HG02798 (cell line): ENCODE measurements at regions not wholly inside any gene's neighbourhood (a gene's known extent, or its start where the extent isn't known, plus 50 kb on each side); places are given as distances from the start of the nearest gene placed in this dataset.
"Not testable (repeated sequence)": the region's sequence is repeated elsewhere in the genome, so short reads cannot be mapped to it uniquely, and the experiment has no call there.

Source experiments
- ATAC-seq: cut with Tn5 transposase; IDR thresholded peaks from one replicate; pipeline ENCODE4 v1.9.1; 2021; ENCODE audit warnings: mild to moderate bottlenecking; ENCODE audit not compliant: unreplicated experiment, poor library complexity

- ATAC-seq: no peak
Observed at GRCh38 chr4:79666875-79667274, 258.8 kb upstream of the GK2 start.

GRCh38 chr4:79666112-79666511 lies 258.1 kb upstream of the GK2 start:
- ATAC-seq: no peak

- no peak for ATAC-seq
Observed at GRCh38 chr4:79663865-79664264, 255.8 kb upstream of the GK2 start.

GRCh38 chr4:79663141-79663540 lies 255.1 kb upstream of the GK2 start:
- ATAC-seq: no peak

GRCh38 chr4:79662651-79663050 lies 254.6 kb upstream of the GK2 start:
- no peak for ATAC-seq

GRCh38 chr4:79661196-79661595 lies 253.2 kb upstream of the GK2 start:
- no peak for ATAC-seq

- ATAC-seq: not testable (repeated sequence)
Observed at GRCh38 chr4:79659308-79659870, 251.4 kb upstream of the GK2 start.

- no peak for ATAC-seq
Observed at GRCh38 chr4:79657379-79657778, 249.4 kb upstream of the GK2 start.

GRCh38 chr4:79653871-79654270 lies 245.8 kb upstream of the GK2 start:
- no peak for ATAC-seq

GRCh38 chr4:79652738-79653137 lies 244.7 kb upstream of the GK2 start:
- no peak for ATAC-seq

GRCh38 chr4:79652232-79652631 lies 244.2 kb upstream of the GK2 start:
- no peak for ATAC-seq

GRCh38 chr4:79651456-79651855 lies 243.4 kb upstream of the GK2 start:
- no peak for ATAC-seq

- ATAC-seq: no peak
Observed at GRCh38 chr4:79650794-79651431, 242.9 kb upstream of the GK2 start.

GRCh38 chr4:79650217-79650616 lies 242.2 kb upstream of the GK2 start:
- no peak for ATAC-seq

- ATAC-seq: no peak
Observed at GRCh38 chr4:79645942-79646341, 237.9 kb upstream of the GK2 start.

GRCh38 chr4:79638735-79639134 lies 230.7 kb upstream of the GK2 start:
- no peak for ATAC-seq

- ATAC-seq: no peak
Observed at GRCh38 chr4:79636991-79637390, 229.0 kb upstream of the GK2 start.

GRCh38 chr4:79634111-79634510 lies 226.1 kb upstream of the GK2 start:
- ATAC-seq: no peak

GRCh38 chr4:79632114-79632513 lies 224.1 kb upstream of the GK2 start:
- no peak for ATAC-seq

- ATAC-seq: no peak
Observed at GRCh38 chr4:79626611-79627010, 218.6 kb upstream of the GK2 start.

GRCh38 chr4:79626101-79626500 lies 218.1 kb upstream of the GK2 start:
- no peak for ATAC-seq

- no peak for ATAC-seq
Observed at GRCh38 chr4:79625361-79625760, 217.3 kb upstream of the GK2 start.
